WTC11 (cell line): ENCODE measurements at regions not wholly inside any gene's neighbourhood (a gene's known extent, or its start where the extent isn't known, plus 50 kb on each side); places are given as distances from the start of the nearest gene placed in this dataset.

Experiments
- FOXP1 ChIP-seq: sonication (generic); formaldehyde crosslinking; IDR thresholded peaks from 2 replicates; pipeline ENCODE4 v1.8.0; 2022; ENCODE audit warnings: missing genetic modification reagents, mild to moderate bottlenecking, moderate library complexity, borderline replicate concordance
- MAX ChIP-seq: sonication (generic); formaldehyde crosslinking; IDR thresholded peaks from 2 replicates; pipeline ENCODE4 v1.8.0; 2022; ENCODE audit warnings: mild to moderate bottlenecking, missing genetic modification reagents
- SOX15 ChIP-seq: fragments of 250-450 bp; sonication (Bioruptor Pico); IDR thresholded peaks from 2 replicates; pipeline ENCODE4 v1.9.0; 2021; ENCODE audit warnings: mild to moderate bottlenecking
- ZNF416 ChIP-seq: fragments of 250-450 bp; sonication (Bioruptor Pico); IDR thresholded peaks from 2 replicates; pipeline ENCODE4 v1.9.0; 2021; ENCODE audit warnings: mild to moderate bottlenecking, inconsistent platforms
- TF ChIP-seq, protein P1 (sequence below): fragments of 250-450 bp; sonication (Bioruptor Pico); IDR thresholded peaks from 2 replicates; pipeline ENCODE4 v1.8.0; 2021; ENCODE audit warnings: mild to moderate bottlenecking

DNA sequence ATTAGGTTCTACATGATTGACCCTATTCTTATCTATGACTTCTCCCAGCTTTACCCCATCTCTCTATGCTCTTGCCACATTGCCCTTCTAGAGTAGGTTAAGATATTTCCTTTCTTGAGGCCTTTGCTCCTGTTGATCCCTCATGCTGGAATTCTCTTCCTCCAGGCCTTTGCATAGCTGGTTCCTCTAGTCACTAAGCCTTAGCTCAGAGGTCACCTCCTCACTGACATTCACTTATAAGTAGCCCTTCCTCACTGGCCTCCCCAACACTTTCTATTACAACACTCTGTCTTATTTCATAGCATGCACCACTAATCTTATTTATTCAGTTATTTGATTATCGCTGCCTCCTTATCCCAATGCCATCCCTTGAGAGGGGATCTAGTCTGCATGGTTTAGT, 228.4 kb upstream of the COL8A1 start:
- TF ChIP-seq FOXP1 (CRISPR knock-in tag) (no peak), ZNF416 (CRISPR knock-in tag) (no peak), SOX15 (CRISPR knock-in tag) (no peak), MAX (CRISPR knock-in tag) (no peak)
- TF ChIP-seq, protein P1, sequence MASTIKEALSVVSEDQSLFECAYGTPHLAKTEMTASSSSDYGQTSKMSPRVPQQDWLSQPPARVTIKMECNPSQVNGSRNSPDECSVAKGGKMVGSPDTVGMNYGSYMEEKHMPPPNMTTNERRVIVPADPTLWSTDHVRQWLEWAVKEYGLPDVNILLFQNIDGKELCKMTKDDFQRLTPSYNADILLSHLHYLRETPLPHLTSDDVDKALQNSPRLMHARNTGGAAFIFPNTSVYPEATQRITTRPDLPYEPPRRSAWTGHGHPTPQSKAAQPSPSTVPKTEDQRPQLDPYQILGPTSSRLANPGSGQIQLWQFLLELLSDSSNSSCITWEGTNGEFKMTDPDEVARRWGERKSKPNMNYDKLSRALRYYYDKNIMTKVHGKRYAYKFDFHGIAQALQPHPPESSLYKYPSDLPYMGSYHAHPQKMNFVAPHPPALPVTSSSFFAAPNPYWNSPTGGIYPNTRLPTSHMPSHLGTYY (CRISPR knock-in tag), result no peak
